ENCODE measurements at regions not wholly inside any gene's neighbourhood (a gene's known extent, or its start where the extent isn't known, plus 50 kb on each side); places are given as distances from the start of the nearest gene placed in this dataset.

- TF ChIP-seq ZBTB49 (tag by site-specific recombination; IDR thresholded peaks at IDR 0.05; ENCODE audit: low read depth) (no peak), MYNN (tag by site-specific recombination; IDR thresholded peaks at IDR 0.05; ENCODE audit: borderline replicate concordance) (no peak), ZNF571 (tag by site-specific recombination; IDR thresholded peaks at IDR 0.05) (no peak)
Observed at GRCh38 chrX:107576841-107577240, 51.5 kb upstream of the PRPS1 start (continued).

- ChIA-PET CTCF (no interaction called here), POLR2A (no interaction called here)
- Histone ChIP-seq H3K4me1 (ENCODE audit: control insufficient read depth, insufficient read depth, low read length) (no peaks in the 10 kb centered on the region), H3K27ac (ENCODE audit: extremely low read depth, low read depth, low read length) (no peak overlapping the region), H3K9me3 (ENCODE audit: control insufficient read depth, insufficient read depth, low read depth, low read length) (no peaks in the 10 kb centered on the region), H3K36me3 (ENCODE audit: control insufficient read depth in 2 of 2, insufficient read depth in 1 of 2, low read length in 2 of 2) (no peaks in the 10 kb centered on the region), H3K4me3 (ENCODE audit: low read depth, low read length) (no peak overlapping the region)
- TF ChIP-seq ZBTB1 (tag by site-specific recombination; IDR thresholded peaks at IDR 0.05), result no peak
- TF ChIP-seq ZSCAN4 (tag by site-specific recombination; IDR thresholded peaks at IDR 0.05), result no peak
- no peak for TF ChIP-seq BCL11A (tag by site-specific recombination; IDR thresholded peaks at IDR 0.05; ENCODE audit: low read depth)
- TF ChIP-seq ZNF837 (tag by site-specific recombination; IDR thresholded peaks at IDR 0.05), result no peak
- no peak for TF ChIP-seq ZNF639 (tag by site-specific recombination; IDR thresholded peaks at IDR 0.05)
- no peak for TF ChIP-seq ZNF610 (tag by site-specific recombination; IDR thresholded peaks at IDR 0.05; ENCODE audit: borderline replicate concordance)
- TF ChIP-seq BCL6B (tag by site-specific recombination; IDR thresholded peaks at IDR 0.05), result no peak
- TF ChIP-seq HOXA7 (CRISPR knock-in tag; IDR thresholded peaks at IDR 0.05; ENCODE audit: borderline replicate concordance), result no peak
- TF ChIP-seq ZBTB17 (tag by site-specific recombination; IDR thresholded peaks at IDR 0.05), result no peak
- TF ChIP-seq ZNF24 (tag by site-specific recombination; IDR thresholded peaks at IDR 0.05), result no peak
- no peak for TF ChIP-seq ZNF280C (tag by site-specific recombination; IDR thresholded peaks at IDR 0.05)
- no peak for TF ChIP-seq ZNF133 (tag by site-specific recombination; IDR thresholded peaks at IDR 0.05)
- no peak for TF ChIP-seq ZNF600 (tag by site-specific recombination; IDR thresholded peaks at IDR 0.05)
- TF ChIP-seq ZNF473 (tag by site-specific recombination; IDR thresholded peaks at IDR 0.05), result no peak
- TF ChIP-seq ZNF660 (tag by site-specific recombination; IDR thresholded peaks at IDR 0.05), result no peak
- TF ChIP-seq ZNF23 (tag by site-specific recombination; IDR thresholded peaks at IDR 0.05; ENCODE audit: borderline replicate concordance), result no peak
- no peak for TF ChIP-seq HOXC10 (CRISPR knock-in tag; IDR thresholded peaks at IDR 0.05)
- TF ChIP-seq ZNF341 (tag by site-specific recombination; IDR thresholded peaks at IDR 0.05; ENCODE audit: low read depth), result no peak
- no peak for TF ChIP-seq KLF7 (tag by site-specific recombination; IDR thresholded peaks at IDR 0.05; ENCODE audit: borderline replicate concordance)
Observed at GRCh38 chrX:107577933-107578332, 50.4 kb upstream of the PRPS1 start.
